ENCODE measurements at regions not wholly inside any gene's neighbourhood (a gene's known extent, or its start where the extent isn't known, plus 50 kb on each side); places are given as distances from the start of the nearest gene placed in this dataset.

GRCh38 chr2:143907801-143908200 is 612.1 kb downstream of the ZEB2 start:
- TF ChIP-seq CTCF (IDR thresholded peaks at IDR 0.05) (no peak), POLR2A (IDR thresholded peaks at IDR 0.05) (no peak)

Measured in Peyer's patch (tissue), 4 donors.